ENCODE measurements at regions not wholly inside any gene's neighbourhood (a gene's known extent, or its start where the extent isn't known, plus 50 kb on each side); places are given as distances from the start of the nearest gene placed in this dataset.

GRCh38 chr9:99431103-99431502, 209.0 kb downstream of the SEC61B start:
- intact Hi-C loops (cut with DNase I), result no loop called here
- Histone ChIP-seq H3K36me3 (no peaks in the 10 kb centered on the region), H3K4me1 (peaks cover 9% of the 10 kb centered on the region), H3K27ac (no peak overlapping the region), H3K4me3 (no peak overlapping the region), H3K9me3 (no peaks in the 10 kb centered on the region), H3K27me3 (no peaks in the 10 kb centered on the region)
- no peak for TF ChIP-seq POLR2A (IDR thresholded peaks at IDR 0.05)
- TF ChIP-seq, protein P1, sequence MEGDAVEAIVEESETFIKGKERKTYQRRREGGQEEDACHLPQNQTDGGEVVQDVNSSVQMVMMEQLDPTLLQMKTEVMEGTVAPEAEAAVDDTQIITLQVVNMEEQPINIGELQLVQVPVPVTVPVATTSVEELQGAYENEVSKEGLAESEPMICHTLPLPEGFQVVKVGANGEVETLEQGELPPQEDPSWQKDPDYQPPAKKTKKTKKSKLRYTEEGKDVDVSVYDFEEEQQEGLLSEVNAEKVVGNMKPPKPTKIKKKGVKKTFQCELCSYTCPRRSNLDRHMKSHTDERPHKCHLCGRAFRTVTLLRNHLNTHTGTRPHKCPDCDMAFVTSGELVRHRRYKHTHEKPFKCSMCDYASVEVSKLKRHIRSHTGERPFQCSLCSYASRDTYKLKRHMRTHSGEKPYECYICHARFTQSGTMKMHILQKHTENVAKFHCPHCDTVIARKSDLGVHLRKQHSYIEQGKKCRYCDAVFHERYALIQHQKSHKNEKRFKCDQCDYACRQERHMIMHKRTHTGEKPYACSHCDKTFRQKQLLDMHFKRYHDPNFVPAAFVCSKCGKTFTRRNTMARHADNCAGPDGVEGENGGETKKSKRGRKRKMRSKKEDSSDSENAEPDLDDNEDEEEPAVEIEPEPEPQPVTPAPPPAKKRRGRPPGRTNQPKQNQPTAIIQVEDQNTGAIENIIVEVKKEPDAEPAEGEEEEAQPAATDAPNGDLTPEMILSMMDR (IDR thresholded peaks at IDR 0.05), result no peak
- no peak for TF ChIP-seq POLR2AphosphoS5 (IDR thresholded peaks at IDR 0.05; ENCODE audit: insufficient read depth in 1 of 2, low read depth in 1 of 2)
- DNase-seq (ENCODE audit: extremely low spot score in 2 of 2), result no peak

DNA sequence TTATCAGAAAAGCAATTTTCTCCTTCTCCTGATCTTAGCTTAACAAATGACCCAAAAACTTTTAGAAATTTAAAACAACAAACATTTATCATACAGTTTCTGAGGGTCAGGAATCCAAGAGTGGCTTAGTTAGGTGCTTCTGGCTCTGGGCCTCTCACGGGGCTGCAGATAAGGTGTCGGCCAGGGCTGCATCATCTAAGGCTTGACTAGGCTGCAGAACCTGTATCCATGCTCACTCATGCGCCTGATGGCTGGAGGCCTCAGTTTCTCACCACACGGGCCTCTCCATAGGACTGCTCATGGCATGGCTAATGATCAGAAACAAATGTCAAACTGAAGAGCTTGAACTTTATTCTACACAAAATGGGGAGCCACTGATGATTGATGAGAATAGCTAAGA, 210.0 kb downstream of the SEC61B start:
- Histone ChIP-seq H3K36me3 (no peaks in the 10 kb centered on the region), H3K27ac (no peak overlapping the region), H3K4me1 (peaks cover 9% of the 10 kb centered on the region), H3K9me3 (no peaks in the 10 kb centered on the region), H3K4me3 (no peak overlapping the region), H3K27me3 (no peaks in the 10 kb centered on the region)
- intact Hi-C loops (cut with DNase I), result no loop called here
- TF ChIP-seq, protein P1 (IDR thresholded peaks at IDR 0.05), result no peak
- TF ChIP-seq POLR2A (IDR thresholded peaks at IDR 0.05) (no peak), POLR2AphosphoS5 (IDR thresholded peaks at IDR 0.05; ENCODE audit: insufficient read depth in 1 of 2, low read depth in 1 of 2) (no peak)
- no peak for DNase-seq (ENCODE audit: extremely low spot score in 2 of 2)

DNA sequence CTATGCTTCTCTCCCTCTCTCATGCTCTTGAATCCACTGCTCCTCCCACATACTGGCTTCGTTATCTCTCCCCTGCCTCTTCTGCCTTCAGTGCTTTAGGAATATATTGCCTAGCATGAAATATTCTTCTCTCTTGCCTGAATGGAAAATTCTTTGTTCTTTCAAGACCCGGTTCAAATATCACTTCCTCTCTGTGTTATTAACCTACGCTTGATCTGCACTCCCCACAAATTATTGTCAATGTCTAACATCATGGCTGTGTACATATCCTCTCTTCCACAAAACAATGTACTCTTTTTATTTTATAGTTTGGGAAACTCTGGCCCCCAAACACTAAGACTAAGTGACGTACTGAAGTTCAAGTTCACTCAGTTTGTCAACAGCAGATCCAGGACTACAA, 211.0 kb downstream of the SEC61B start:
- intact Hi-C loops (cut with DNase I), result no loop called here
- DNase-seq (ENCODE audit: extremely low spot score in 2 of 2), result no peak
- no peak overlapping the region for H3K4me3 ChIP-seq
- no peaks in the 10 kb centered on the region for H3K36me3 ChIP-seq
- H3K4me1 ChIP-seq, result peaks cover 9% of the 10 kb centered on the region
- H3K27me3 ChIP-seq, result no peaks in the 10 kb centered on the region
- H3K9me3 ChIP-seq, result no peaks in the 10 kb centered on the region
- TF ChIP-seq POLR2AphosphoS5 (IDR thresholded peaks at IDR 0.05; ENCODE audit: insufficient read depth in 1 of 2, low read depth in 1 of 2) (no peak), POLR2A (IDR thresholded peaks at IDR 0.05) (no peak)
- TF ChIP-seq, protein P1 (IDR thresholded peaks at IDR 0.05), result no peak
- H3K27ac ChIP-seq, result peak overlapping the region; percentile 50

DNA sequence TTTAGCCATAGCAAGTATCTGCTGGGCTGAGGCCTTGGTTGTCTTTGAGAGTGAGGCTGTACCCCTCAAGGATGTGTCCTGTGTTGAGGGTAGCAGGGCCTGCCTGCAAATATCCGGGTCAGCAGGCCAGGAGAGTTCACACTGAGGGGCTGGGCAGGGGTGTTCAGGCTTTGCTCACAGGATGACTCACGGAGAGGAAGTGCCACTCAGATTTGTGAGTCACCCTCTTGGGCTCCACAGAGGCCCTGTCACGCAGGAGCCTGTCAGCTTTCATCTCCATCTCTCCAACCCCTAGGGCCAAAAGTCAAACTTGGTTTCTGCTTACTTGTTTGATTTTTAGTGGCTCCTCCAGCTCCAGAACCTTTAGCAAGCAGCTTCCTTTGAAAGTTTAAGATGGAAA, 211.5 kb downstream of the SEC61B start:
- TF ChIP-seq POLR2AphosphoS5 (IDR thresholded peaks at IDR 0.05; ENCODE audit: insufficient read depth in 1 of 2, low read depth in 1 of 2) (no peak), POLR2A (IDR thresholded peaks at IDR 0.05) (no peak)
- TF ChIP-seq, protein P1 (IDR thresholded peaks at IDR 0.05), result no peak
- peak overlapping the region; percentile 50 for H3K27ac ChIP-seq
- H3K9me3 ChIP-seq, result no peaks in the 10 kb centered on the region
- peaks cover 9% of the 10 kb centered on the region for H3K4me1 ChIP-seq
- no peak overlapping the region for H3K4me3 ChIP-seq
- H3K27me3 ChIP-seq, result no peaks in the 10 kb centered on the region
- intact Hi-C loops (cut with DNase I), result no loop called here
- DNase-seq (ENCODE audit: extremely low spot score in 2 of 2), result no peak
- H3K36me3 ChIP-seq, result no peaks in the 10 kb centered on the region

- no peaks in the 10 kb centered on the region for H3K36me3 ChIP-seq
- no peak for DNase-seq (ENCODE audit: extremely low spot score in 2 of 2)
- no peak overlapping the region for H3K4me3 ChIP-seq
- H3K27ac ChIP-seq, result no peak overlapping the region
- H3K4me1 ChIP-seq, result peaks cover 9% of the 10 kb centered on the region
- TF ChIP-seq POLR2A (IDR thresholded peaks at IDR 0.05) (no peak), POLR2AphosphoS5 (IDR thresholded peaks at IDR 0.05; ENCODE audit: insufficient read depth in 1 of 2, low read depth in 1 of 2) (no peak)
- TF ChIP-seq, protein P1 (IDR thresholded peaks at IDR 0.05), result no peak
- no peaks in the 10 kb centered on the region for H3K27me3 ChIP-seq
- intact Hi-C loops (cut with DNase I), result no loop called here
- no peaks in the 10 kb centered on the region for H3K9me3 ChIP-seq
These were observed 214.5 kb downstream of the SEC61B start for GRCh38 chr9:99436616-99437015.

Data from vagina (tissue), 2 donors.